Lower lobe of right lung (tissue), 2 donors: ENCODE measurements at regions not wholly inside any gene's neighbourhood (a gene's known extent, or its start where the extent isn't known, plus 50 kb on each side); places are given as distances from the start of the nearest gene placed in this dataset.

Experiments used
- ATAC-seq, 2 donors: fragments of 200-7000 bp; cut with Tn5 transposase; one replicate each; pipeline ENCODE4 v1.9.1; 2020 to 2022; ENCODE audit warnings: mild to moderate bottlenecking in 2 of 2, moderate library complexity in 2 of 2
- DNase-seq: peaks from one replicate; pipeline ENCODE4 v3.0.0-alpha.2; 2020
- H3K27ac ChIP-seq: fragments of 200-600 bp; one replicate; pipeline ENCODE4 v1.8.0; 2022
- H3K27me3 ChIP-seq: fragments of 200-600 bp; one replicate; pipeline ENCODE4 v1.8.0; 2022; ENCODE audit warnings: low read depth
- H3K36me3 ChIP-seq: fragments of 200-600 bp; one replicate; pipeline ENCODE4 v1.8.0; 2022; ENCODE audit warnings: mild to moderate bottlenecking
- H3K4me1 ChIP-seq: fragments of 200-600 bp; one replicate; pipeline ENCODE4 v1.8.0; 2022
- H3K4me3 ChIP-seq: fragments of 200-600 bp; one replicate; pipeline ENCODE4 v1.8.0; 2022; ENCODE audit warnings: mild to moderate bottlenecking
- H3K9me3 ChIP-seq: fragments of 200-600 bp; one replicate; pipeline ENCODE4 v1.8.0; 2022
- CTCF ChIP-seq: fragments of 200-600 bp; IDR thresholded peaks from one replicate; pipeline ENCODE4 v1.8.0; 2022; ENCODE audit warnings: antibody characterized with exemption, mild to moderate bottlenecking
- intact Hi-C: fragments of 100-400 bp; cut with DNase I; formaldehyde crosslinking; loops from one replicate; pipeline ENCODE4 v1.11.0; 2022
- donor health status: DM: no; HTN: yes; CAD: no; lungs with severe emphysema.

- ATAC-seq: peak in 1 of 2 donors; percentile 35
- no peak for TF ChIP-seq CTCF
- no peak for DNase-seq
- Histone ChIP-seq H3K27ac (no peak overlapping the region), H3K27me3 (no peaks in the 10 kb centered on the region), H3K4me3 (no peak overlapping the region), H3K36me3 (no peaks in the 10 kb centered on the region), H3K4me1 (no peaks in the 10 kb centered on the region), H3K9me3 (no peaks in the 10 kb centered on the region)
- intact Hi-C loops: no loop called here
These were observed 256.3 kb upstream of the ARHGAP20 start for GRCh38 chr11:110968348-110969062.

- Histone ChIP-seq H3K4me3 (no peak overlapping the region), H3K27me3 (no peaks in the 10 kb centered on the region), H3K9me3 (no peaks in the 10 kb centered on the region), H3K4me1 (no peaks in the 10 kb centered on the region), H3K36me3 (no peaks in the 10 kb centered on the region), H3K27ac (no peak overlapping the region)
- ATAC-seq (peak in 1 of 2 donors; percentile 45), DNase-seq (no peak)
- TF ChIP-seq CTCF: no peak
- intact Hi-C loops: no loop called here
These were observed 253.9 kb upstream of the ARHGAP20 start for GRCh38 chr11:110966131-110966530.

- H3K27ac ChIP-seq: no peak overlapping the region
- intact Hi-C loops: no loop called here
These were observed 250.7 kb upstream of the ARHGAP20 start for GRCh38 chr11:110962921-110963320.

GRCh38 chr11:110960167-110960566 is 247.9 kb upstream of the ARHGAP20 start:
- ATAC-seq (no peak), DNase-seq (no peak)
- H3K27me3 ChIP-seq: no peaks in the 10 kb centered on the region
- no peak overlapping the region for H3K4me3 ChIP-seq
- intact Hi-C loops: no loop called here
- no peaks in the 10 kb centered on the region for H3K4me1 ChIP-seq
- no peak for TF ChIP-seq CTCF
- H3K27ac ChIP-seq: no peak overlapping the region
- no peaks in the 10 kb centered on the region for H3K9me3 ChIP-seq
- no peaks in the 10 kb centered on the region for H3K36me3 ChIP-seq

More at GRCh38 chr11:110962921-110963320, 250.7 kb upstream of the ARHGAP20 start:
- DNase-seq (no peak), ATAC-seq (no peak)
- no peak for TF ChIP-seq CTCF
- Histone ChIP-seq H3K4me3 (no peak overlapping the region), H3K27me3 (no peaks in the 10 kb centered on the region), H3K36me3 (no peaks in the 10 kb centered on the region), H3K9me3 (no peaks in the 10 kb centered on the region), H3K4me1 (no peaks in the 10 kb centered on the region)

- Histone ChIP-seq H3K9me3 (no peaks in the 10 kb centered on the region), H3K4me1 (no peaks in the 10 kb centered on the region), H3K36me3 (no peaks in the 10 kb centered on the region), H3K27me3 (no peaks in the 10 kb centered on the region), H3K27ac (no peak overlapping the region), H3K4me3 (no peak overlapping the region)
- intact Hi-C loops: no loop called here
- TF ChIP-seq CTCF: no peak
- no peak for DNase-seq
- no peak for ATAC-seq
These were observed 246.0 kb upstream of the ARHGAP20 start for GRCh38 chr11:110958216-110958615.
